IPS-NIHi7 (cell line): ENCODE measurements at regions not wholly inside any gene's neighbourhood (a gene's known extent, or its start where the extent isn't known, plus 50 kb on each side); places are given as distances from the start of the nearest gene placed in this dataset.
"Not testable (repeated sequence)": the region's sequence is repeated elsewhere in the genome, so short reads cannot be mapped to it uniquely, and the experiment has no call there.

Experiments used
- DNase-seq: peaks from one replicate; pipeline ENCODE4 v3.0.0; 2012; ENCODE audit warnings: mixed read lengths; ENCODE audit errors: extremely low spot score

DNA sequence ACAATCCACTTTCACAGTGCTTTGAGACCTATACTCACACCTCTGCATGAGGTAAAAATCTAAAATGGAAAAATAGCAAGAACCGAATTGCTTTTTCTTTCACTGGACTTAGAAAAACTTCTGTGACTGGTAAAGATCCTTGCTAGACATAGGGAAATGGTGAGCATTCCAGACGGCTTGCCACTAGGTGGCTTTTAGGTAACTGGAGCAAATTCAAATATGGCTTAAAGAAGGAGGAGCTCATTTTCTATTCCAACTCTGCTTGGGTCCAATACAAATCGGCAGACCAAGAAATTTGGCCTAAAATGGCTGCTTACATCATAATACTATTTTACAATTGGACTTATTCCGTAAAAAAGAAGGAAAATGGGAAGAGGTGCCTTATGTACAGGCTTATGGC is 977.9 kb downstream of the ADGRL2 start:
- DNase-seq, result peak; percentile 30

GRCh38 chr1:82777240-82777639 is 976.5 kb downstream of the ADGRL2 start:
- no peak for DNase-seq

DNA sequence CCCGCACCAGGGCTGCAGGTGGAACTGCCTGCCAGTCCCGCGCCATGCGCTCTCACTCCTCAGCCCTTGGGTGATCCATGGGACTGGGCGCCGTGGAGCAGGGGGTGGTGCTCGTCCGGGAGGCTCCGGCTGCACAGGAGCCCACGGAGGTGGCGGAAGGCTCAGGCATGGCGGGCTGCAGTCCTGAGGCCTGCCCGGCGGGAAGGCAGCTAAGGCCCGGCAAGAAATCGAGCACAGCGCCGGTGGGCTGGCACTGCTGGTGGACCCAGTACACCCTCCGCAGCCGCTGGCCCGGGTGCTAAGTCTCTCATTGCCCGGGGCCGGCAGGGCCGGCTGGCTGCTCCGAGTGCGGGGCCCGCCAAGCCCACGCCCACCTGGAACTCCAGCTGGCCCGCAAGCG is 976.0 kb downstream of the ADGRL2 start:
- DNase-seq, result not testable (repeated sequence)

GRCh38 chr1:82775406-82776000 is 974.8 kb downstream of the ADGRL2 start:
- DNase-seq, result peak; percentile 59

- no peak for DNase-seq
These were observed 962.2 kb downstream of the ADGRL2 start for GRCh38 chr1:82762829-82763532.

GRCh38 chr1:82759035-82759434 is 958.3 kb downstream of the ADGRL2 start:
- no peak for DNase-seq

- no peak for DNase-seq
These were observed 954.9 kb downstream of the ADGRL2 start for GRCh38 chr1:82755671-82756070.

- DNase-seq, result no peak
These were observed 954.5 kb downstream of the ADGRL2 start for GRCh38 chr1:82755191-82755590.

DNA sequence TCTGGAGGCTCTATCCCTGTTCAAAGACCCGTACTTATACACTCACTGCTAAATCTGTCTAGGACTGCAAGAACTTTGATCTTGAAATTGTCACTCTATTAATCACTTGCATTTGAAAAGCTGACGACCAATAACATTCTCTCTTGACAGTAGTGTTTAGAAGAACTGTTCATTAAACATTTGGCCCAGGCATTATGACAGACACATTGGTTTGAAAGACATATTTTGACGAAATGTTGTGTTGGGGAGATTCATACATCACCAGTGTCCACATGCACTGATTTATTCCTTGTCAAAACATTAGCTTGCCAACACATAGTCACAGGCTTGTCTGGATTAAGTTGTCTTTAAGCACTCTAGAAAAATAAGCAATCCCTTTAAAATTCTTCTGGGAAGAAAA is 951.3 kb downstream of the ADGRL2 start:
- no peak for DNase-seq

DNA sequence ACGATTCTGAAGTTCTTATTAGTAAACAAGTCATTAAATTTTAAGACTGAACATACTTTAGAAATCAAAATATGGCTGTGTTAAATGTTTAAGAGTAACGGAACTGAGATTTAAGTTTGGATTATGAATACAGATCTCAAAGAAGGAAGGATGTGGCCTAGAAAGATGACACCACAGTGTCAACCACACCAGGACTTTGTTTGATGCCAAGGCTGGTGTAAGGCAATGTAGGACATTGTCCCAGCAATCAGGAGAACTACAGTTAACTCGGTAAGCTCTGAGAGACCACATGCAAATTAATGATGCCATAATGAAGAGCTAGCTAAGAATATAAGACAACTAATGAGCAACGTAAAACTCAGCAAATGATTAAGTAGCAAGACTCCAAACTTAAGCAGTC is 932.9 kb downstream of the ADGRL2 start:
- no peak for DNase-seq

- no peak for DNase-seq
These were observed 930.5 kb downstream of the ADGRL2 start for GRCh38 chr1:82731216-82731615.

- no peak for DNase-seq
These were observed 927.5 kb downstream of the ADGRL2 start for GRCh38 chr1:82728206-82728605.

DNA sequence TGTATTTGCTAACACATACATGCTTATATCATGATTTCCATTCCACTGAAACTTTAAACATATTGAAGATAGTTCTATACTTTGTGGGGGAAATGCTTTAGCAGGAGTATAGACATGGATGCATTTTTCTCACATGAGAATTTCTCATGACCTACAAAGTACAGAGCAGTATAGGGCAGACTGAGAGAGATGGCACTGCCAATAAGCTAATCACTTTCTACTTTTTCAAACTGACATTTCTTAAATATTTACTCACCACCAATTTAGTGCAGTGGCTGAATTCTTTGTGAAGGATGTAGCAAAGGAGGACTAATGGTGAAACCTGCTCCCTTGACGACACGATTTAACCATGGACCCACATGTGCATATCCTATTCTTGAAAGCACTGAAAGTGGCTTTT is 923.5 kb downstream of the ADGRL2 start:
- no peak for DNase-seq

DNA sequence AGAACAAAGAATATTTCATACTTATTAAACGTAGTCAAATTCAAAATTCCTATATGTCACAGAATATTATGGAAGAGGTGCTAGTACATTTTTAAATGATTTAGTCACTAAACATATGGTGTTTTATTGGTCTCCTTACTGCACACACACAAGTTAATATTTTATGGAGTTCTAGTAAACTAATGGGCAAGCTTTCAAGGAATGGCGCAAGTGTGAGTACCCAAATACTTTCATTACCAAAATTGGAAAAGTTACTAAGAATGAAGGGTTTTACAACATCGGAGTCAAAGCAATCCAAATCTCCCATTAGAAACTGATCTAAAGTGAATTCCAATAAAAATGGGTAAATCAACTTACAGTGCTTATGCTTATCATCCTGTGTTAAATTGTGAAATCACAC is 921.9 kb downstream of the ADGRL2 start:
- DNase-seq, result no peak

- no peak for DNase-seq
These were observed 921.0 kb downstream of the ADGRL2 start for GRCh38 chr1:82721702-82722101.

DNA sequence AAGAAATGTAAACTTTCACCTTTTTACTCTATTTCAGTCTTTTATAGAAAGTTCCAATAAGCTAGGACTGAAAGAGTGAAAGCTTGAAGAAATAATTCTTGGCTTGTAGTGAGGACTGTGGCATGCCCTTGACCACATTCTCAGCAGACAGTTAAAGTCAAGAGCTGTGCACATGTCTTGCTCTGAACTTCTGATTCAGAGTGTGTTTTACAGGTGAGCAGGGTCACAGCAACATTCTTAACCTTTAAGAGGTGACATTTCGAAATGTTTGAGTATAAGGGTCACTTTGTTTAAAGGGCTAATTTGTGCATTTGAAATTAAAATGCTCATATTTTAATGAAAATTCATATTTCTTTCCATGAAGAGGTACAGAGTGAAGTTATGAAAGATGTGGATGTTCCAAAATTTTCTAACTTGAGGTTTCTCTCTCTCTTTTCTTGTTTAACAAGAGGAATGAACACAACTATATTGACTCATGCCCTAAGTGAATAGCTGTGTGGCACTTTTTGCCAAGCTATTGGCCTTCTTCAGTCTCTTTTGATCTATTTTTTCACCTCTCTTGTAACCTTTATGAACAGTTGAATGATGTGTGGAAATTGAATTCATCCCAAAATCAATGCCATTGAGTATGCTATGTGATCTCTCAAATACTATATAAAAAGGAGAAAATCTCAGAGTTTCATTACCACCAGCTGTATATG is 918.1 kb downstream of the ADGRL2 start:
- DNase-seq, result no peak

- no peak for DNase-seq
These were observed 909.4 kb downstream of the ADGRL2 start for GRCh38 chr1:82710091-82710490.

GRCh38 chr1:82707681-82708080 is 906.9 kb downstream of the ADGRL2 start:
- DNase-seq, result no peak

GRCh38 chr1:82706741-82707140 is 906.0 kb downstream of the ADGRL2 start:
- DNase-seq, result no peak

DNA sequence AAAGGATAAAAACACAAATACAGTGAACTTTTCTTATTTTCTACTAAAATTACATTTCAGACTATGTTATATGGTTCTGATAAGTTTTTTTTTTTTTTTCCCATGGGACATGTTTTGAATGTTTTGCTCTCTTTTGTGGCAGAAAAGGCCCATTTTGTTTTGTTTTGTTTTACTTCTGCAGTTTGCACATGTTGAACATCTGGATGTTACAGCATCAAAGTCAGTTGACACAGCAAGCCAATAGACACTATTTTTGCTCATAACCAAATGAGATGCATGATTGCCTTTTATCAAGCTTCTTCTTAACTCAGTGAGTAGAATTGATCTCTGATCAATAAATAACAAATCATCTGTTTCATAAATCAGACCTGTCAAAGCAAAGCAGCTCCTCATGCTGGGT is 904.2 kb downstream of the ADGRL2 start:
- DNase-seq, result no peak

GRCh38 chr1:82704393-82704792 is 903.7 kb downstream of the ADGRL2 start:
- no peak for DNase-seq

- DNase-seq, result no peak
These were observed 903.2 kb downstream of the ADGRL2 start for GRCh38 chr1:82703951-82704350.

- DNase-seq, result no peak
These were observed 899.7 kb downstream of the ADGRL2 start for GRCh38 chr1:82700476-82700875.
